Activated CD4-positive, alpha-beta T cell treated with anti-CD3 and anti-CD28 coated beads, Interleukin-2, Interleukin-6, amounts not matched to agents 100 ng/mL and 50 ng/mL, durations not matched to agents 16 hours and 8 hours (primary cell): ENCODE measurements at regions not wholly inside any gene's neighbourhood (a gene's known extent, or its start where the extent isn't known, plus 50 kb on each side); places are given as distances from the start of the nearest gene placed in this dataset.

ENCODE experiments used
- DNase-seq: peaks from one replicate; pipeline ENCODE4 v3.0.0-alpha.2; 2020

GRCh38 chr10:30793093-30793492 is 163.5 kb upstream of the LYZL2 start:
- DNase-seq = no peak

GRCh38 chr10:30792025-30792424 is 162.5 kb upstream of the LYZL2 start:
- DNase-seq = no peak

DNA sequence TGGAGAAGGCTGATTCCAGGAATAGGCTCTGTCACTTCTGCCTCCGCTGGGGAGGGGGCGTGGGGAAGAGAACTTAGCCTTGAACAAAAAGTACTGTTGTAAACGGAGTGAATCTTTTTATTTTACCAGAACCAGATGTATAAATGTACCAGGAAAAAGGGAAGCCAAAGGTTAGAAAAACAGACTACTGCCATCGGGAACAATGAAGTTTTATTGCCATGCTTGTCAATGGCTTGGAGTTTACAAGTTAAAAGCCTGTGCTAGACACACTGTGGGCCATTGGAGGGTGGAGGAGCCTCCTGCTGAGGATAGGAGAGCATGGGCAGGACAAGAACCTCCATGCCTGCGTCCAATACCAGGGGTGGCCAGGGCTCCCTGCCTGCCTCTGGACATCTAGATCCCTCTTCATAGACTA is 161.7 kb upstream of the LYZL2 start:
- no peak for DNase-seq

- DNase-seq = no peak
Measured at GRCh38 chr10:30789806-30790205, 160.3 kb upstream of the LYZL2 start.

- no peak for DNase-seq
Measured at GRCh38 chr10:30788307-30788706, 158.8 kb upstream of the LYZL2 start.

DNA sequence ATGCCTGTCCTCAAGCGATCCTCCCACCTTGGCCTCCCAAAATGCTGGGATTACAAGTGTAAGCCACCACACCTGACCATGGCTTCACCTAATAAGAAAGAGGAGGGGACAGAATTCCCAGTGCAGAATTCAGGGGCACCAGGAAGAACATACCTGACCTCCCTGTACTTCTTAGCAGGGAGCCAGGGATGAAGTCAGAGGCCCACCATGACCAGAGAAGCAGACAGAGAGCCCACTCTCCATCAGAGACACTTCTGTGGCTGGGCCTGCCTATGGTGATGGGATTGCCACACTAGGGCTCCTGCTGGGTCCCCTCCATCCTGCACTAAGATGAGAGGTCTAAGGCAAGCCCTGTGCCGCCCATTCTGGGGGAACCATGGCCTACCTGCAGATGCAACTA is 157.4 kb upstream of the LYZL2 start:
- no peak for DNase-seq

DNA sequence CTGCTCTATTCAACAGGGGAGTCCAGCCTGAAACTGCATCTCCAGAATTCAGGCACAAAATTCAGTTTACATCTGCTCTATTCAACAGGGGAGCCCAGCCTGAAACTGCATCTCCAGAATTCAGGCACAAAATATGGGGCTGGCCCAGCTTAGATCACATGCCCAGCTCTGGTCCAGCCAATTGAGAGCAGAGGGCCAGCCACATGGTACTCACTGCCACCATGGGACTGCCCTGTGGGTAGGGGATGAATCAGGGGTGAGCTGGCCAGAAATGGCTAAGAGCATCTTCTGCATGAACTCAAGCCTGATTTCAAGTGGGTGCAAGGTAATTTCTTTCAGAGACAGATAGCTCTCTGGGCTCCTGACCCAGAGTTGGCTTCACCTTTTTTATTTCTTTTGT is 156.6 kb upstream of the LYZL2 start:
- peak; percentile 8 for DNase-seq

DNA sequence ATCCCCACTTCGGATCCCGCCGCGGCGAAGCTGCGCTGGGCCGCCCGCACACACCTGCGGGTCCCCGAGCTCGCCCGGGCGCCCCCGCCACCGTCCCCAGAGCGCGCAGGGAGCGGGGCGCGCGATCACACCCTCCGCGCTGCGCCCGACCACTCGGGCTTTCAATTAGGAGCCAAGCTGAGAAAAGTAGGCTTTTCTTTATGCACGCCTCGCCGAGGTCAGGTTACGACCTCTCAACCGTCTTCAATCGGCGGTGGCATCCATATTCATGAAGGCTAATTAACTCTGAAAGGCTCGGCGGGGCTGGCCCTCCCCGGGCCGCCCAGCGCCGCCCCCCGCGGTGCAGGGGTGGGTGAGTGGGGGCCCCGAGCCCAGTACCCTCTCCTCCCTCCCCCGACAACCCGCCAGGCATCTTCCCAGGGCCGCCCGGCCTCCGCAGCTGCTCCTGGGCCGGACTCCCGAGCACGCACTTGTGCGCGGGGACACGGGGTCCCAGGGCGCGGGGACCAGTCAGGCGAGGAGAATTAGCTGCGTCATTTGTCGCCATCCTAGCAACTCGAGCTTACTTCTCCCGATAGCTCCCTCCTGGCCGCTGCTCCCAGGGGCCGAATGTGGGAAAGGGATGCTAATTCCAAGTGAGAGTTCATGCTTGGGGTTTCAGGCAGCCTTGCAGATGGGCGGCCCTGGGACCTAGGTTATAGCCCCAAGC is 155.5 kb upstream of the LYZL2 start:
- DNase-seq = peak; percentile 23

GRCh38 chr10:30784524-30784896 is 155.0 kb upstream of the LYZL2 start:
- no peak for DNase-seq

DNA sequence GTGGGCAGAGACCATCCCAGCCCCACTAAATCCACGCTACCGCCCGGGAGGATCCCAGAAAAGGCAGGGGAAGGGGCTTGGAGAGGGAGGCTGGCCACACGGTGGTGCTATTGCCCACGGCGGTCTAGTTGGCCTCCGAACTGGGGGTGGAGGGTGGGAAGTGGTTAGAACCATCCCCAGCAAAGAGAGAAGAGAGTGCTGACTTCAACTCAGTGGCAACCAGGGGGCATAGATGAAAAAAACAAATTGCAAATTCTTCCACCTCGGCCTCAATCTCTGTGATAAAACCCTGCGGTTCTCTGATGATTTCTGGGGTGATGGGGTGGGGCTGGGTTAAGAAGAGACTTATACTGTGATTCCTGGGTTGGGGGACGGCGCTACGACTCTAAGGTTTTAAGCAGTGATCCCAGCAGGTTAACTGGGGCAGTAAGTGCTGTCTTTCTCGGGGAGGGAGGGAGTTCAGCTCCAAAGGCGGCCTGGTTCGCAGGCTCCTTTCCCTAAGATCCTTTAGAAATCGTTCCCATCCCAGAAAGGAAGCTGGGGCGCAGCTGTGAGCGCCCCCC is 154.5 kb upstream of the LYZL2 start:
- DNase-seq = peak; percentile 90

DNA sequence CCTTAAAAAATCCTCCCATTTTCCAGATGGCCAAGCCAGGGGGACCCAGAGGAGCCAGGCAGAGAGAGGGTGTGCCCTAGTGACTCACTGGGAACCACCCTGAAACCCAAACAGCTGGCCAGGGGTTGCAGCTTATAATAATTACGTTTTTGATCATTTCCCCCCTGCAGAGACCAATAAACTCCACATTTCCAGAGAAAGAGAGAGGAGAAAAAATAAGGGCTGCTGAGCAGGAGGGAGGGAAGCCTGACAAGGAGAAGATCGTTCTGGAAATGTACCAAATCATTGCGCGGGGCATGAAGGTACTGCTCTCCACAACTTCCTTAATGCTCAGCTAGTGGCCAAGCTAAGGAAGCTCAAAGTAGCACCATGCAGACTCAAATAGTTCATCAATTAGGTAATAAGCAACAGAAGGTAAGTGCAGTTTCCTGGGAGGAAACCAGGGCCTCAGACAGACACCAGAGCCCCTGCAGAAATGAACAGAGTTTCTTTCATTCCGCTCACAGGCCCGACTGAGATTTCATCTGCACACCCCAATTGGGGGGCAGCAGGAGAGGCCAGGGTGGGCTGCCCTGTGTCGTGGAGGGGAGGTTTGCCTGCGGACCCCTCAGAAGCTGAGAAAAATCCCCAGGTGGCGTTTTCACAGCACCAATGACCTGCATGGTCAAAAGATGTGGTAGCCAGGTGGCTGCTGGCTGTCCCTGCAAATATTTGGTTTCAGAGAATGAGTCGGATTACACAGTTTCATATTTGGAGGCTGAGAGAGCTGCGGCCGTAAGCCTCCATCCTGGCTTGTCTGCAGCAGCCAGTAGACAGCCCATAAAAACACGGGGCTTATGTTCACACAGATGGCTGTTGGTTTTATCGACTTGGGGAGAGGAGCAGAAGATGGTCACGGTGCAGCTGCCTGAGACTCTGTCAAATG is 153.2 kb upstream of the LYZL2 start:
- DNase-seq = peak; percentile 13

GRCh38 chr10:30782157-30782536 is 152.6 kb upstream of the LYZL2 start:
- no peak for DNase-seq

GRCh38 chr10:30781670-30782121 is 152.1 kb upstream of the LYZL2 start:
- DNase-seq = no peak

DNA sequence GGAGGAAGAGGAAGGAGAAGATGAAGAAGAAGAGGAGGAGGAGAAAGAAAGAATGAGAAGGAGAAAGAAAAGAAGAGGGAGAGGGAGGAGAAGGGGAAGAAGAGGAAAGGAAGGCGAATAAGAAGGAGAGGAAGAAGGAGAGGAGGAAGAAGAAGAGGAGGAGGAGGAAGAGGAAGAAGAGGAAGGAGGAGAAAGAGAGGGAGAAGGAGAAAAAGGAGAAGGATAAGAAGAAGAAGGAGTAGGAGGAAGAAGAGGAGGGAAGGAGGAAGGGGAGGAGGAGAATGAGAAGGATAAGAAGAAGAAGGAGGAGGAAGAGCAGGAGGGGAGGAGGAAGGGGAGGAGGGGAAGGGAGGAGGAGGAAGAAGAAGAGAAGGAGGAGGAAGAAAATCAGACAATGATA is 149.2 kb upstream of the LYZL2 start:
- DNase-seq = no peak

- DNase-seq = no peak
Measured at GRCh38 chr10:30775779-30776591, 146.4 kb upstream of the LYZL2 start.

GRCh38 chr10:30774261-30774660 is 144.7 kb upstream of the LYZL2 start:
- DNase-seq = no peak

DNA sequence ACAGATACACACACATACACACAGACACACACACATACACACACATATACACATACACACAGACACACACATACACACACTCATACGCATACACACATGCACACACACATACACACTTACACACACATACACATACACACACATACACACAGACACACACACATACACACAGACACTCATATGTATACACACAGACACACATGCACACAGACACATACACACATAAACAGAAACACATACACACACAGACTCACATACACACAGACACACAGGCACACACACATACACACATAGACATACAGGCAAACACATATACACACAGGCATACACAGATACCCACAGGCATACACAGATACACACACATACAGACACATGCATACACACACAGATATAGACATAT is 143.9 kb upstream of the LYZL2 start:
- no peak for DNase-seq

DNA sequence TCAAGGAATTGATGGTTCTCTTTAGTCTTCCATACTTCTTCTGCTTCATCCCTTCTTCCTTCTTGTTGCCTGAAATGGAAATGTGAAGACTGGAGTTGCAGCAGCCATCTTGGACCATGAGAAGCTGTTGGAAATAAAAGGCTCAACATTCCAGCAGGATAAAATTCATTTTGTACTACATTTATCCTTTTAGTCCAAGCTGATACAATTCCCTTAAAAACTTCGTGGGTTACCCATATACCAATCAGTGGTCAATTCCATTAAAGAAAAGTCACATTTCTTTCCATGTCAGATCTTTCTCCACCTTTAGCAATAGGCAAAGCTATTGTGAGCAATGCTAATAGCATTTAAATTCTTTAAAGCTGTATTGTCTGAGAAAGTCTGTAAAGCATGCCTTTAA is 141.3 kb upstream of the LYZL2 start:
- DNase-seq = no peak

DNA sequence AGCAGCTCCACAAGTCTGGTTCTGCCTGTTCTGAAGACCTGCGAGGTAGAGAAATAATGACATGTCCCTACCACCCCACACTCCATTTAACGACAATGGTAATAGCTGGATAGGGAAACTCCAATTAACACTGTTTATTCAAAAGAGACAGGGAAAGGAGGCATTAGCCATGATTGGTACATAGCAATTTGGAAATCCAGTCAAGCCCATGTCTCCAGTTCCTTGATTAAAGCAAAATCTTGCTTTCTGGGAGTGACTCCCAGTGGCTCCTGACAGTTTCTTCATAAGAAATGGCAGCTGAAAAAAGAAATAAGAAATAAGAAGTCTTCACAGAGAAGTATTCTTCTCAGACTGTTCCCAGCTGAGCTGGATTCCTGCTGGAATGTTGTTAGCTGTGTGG is 140.7 kb upstream of the LYZL2 start:
- no peak for DNase-seq

DNA sequence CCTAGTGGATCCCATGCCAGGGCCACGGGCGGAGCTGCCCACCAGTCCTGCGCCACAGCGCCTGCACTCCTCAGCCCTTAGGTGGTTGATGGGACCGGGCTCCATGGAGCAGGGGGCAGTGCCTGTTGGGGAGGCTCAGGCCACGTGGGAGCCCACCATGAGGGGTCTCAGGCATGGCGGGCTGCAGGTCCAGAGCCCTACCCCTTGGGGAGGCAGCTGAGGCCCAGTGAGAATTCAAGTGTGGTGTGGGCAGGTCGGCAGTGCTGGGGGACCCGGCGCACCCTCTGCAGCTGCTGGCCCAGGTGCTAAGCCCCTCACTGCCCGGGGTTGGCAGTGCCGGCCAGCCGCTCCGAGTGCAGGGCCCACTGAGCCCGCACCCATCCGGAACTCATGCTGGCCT is 139.8 kb upstream of the LYZL2 start:
- DNase-seq = no peak

GRCh38 chr10:30765616-30766015 is 136.1 kb upstream of the LYZL2 start:
- no peak for DNase-seq

DNA sequence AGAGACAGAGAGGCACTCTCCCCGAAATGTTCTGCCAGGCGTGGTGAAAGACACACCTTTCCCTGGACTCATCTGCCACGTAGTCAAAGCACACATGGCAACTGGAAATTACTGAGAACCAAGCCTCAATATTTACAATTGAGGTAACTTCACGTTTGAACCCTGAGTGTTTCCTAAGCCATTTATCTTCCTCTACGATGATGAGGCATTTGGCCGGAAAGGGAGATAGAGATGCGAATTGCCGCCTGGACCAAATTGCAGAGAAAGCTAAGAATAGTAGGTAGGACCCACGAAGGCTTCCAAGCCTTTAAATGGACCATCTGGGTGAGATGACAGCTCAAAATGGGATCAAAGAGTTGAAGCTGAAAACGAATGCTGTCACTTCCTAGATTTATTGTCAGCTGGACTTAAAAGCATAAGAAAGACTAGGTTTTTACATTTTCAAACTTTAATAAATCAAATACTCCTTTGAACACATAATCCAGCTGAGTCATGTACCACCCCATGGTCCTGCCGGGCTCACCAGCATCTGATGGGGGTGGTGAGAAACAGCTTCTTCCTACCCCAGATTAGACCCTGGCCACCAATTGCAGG is 135.6 kb upstream of the LYZL2 start:
- no peak for DNase-seq

DNA sequence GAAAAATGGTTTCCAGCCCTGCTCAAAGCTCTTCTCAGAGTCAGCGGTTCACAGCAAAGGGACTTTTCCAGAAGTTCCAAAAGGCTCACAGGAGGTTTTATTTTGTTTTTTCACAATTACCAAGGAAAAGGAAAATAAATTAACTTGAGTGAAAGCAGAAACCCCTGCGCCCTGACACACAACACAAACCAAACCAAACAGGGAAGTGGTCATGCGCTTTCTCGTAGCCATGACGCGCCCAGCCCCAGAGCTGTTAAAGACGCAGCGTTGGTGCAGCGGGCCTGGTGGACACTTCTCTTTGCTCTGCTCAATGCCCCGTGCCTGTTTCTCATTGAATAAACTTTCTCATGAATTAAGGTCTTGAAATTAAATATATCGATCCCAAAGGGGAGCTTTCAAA is 134.4 kb upstream of the LYZL2 start:
- no peak for DNase-seq
